ENCODE measurements at regions not wholly inside any gene's neighbourhood (a gene's known extent, or its start where the extent isn't known, plus 50 kb on each side); places are given as distances from the start of the nearest gene placed in this dataset.

GRCh38 chr2:145431181-145431951 lies 911.4 kb upstream of the ZEB2 start:
- no peak for TF ChIP-seq CTCF (IDR thresholded peaks at IDR 0.05)
- no peak for TF ChIP-seq POLR2AphosphoS5 (IDR thresholded peaks at IDR 0.05; ENCODE audit: low read depth, low read length)
- TF ChIP-seq REST (IDR thresholded peaks at IDR 0.05; ENCODE audit: insufficient read depth in 1 of 2, low read depth in 2 of 2, low read length in 1 of 2): no peak
- no peak for TF ChIP-seq TCF7L2 (IDR thresholded peaks at IDR 0.05; ENCODE audit: low read depth, low read length)
